Mesendoderm (in vitro differentiated cells): ENCODE measurements at regions not wholly inside any gene's neighbourhood (a gene's known extent, or its start where the extent isn't known, plus 50 kb on each side); places are given as distances from the start of the nearest gene placed in this dataset.

Experiments
- DNase-seq: peaks from one replicate; pipeline ENCODE4 v3.0.0; 2013
- H2AK5ac ChIP-seq: 2 replicates; pipeline ENCODE4 v1.6.1; 2013; ENCODE audit warnings: low read length, inconsistent platforms
- H2BK120ac ChIP-seq: 2 replicates; pipeline ENCODE4 v1.6.1; 2013; ENCODE audit warnings: low read depth, mild to moderate bottlenecking, low read length, moderate library complexity, mixed read lengths
- H2BK15ac ChIP-seq: replicated peaks from 2 replicates; pipeline ENCODE4 v1.6.1; 2013; ENCODE audit warnings: low read depth, mild to moderate bottlenecking, moderate library complexity
- H2BK5ac ChIP-seq: 2 replicates; pipeline ENCODE4 v1.6.1; 2013; ENCODE audit warnings: low read length, inconsistent platforms
- H3K18ac ChIP-seq: 2 replicates; pipeline ENCODE4 v1.6.1; 2013; ENCODE audit warnings: mild to moderate bottlenecking, low read length, mixed read lengths
- H3K23ac ChIP-seq: one replicate; pipeline ENCODE4 v1.6.1; 2013; ENCODE audit warnings: low read length
- H3K27ac ChIP-seq: 2 replicates; pipeline ENCODE4 v1.5.1; 2013; ENCODE audit warnings: low read depth, mild to moderate bottlenecking, inconsistent platforms, low read length, moderate library complexity
- H3K27me3 ChIP-seq: 2 replicates; pipeline ENCODE4 v1.6.1; 2013; ENCODE audit warnings: low read length, control low read depth, mild to moderate bottlenecking, inconsistent platforms; ENCODE audit not compliant: insufficient read depth, poor library complexity
- H3K36me3 ChIP-seq: 2 replicates; pipeline ENCODE4 v1.6.1; 2013; ENCODE audit warnings: low read length, inconsistent platforms; ENCODE audit not compliant: control insufficient read depth, insufficient read depth
- H3K4ac ChIP-seq: one replicate; pipeline ENCODE4 v1.6.1; 2013; ENCODE audit warnings: low read depth, mild to moderate bottlenecking, low read length, moderate library complexity
- H3K4me1 ChIP-seq: 2 replicates; pipeline ENCODE4 v1.6.1; 2013; ENCODE audit warnings: low read depth, low read length, inconsistent platforms; ENCODE audit not compliant: control insufficient read depth
- H3K4me2 ChIP-seq: 2 replicates; pipeline ENCODE4 v1.6.1; 2013; ENCODE audit warnings: low read length
- H3K4me3 ChIP-seq: 2 replicates; pipeline ENCODE4 v1.5.1; 2013; ENCODE audit warnings: mild to moderate bottlenecking, low read length
- H3K56ac ChIP-seq: one replicate; pipeline ENCODE4 v1.6.1; 2013; ENCODE audit warnings: low read length
- H3K79me1 ChIP-seq: 2 replicates; pipeline ENCODE4 v1.6.1; 2013; ENCODE audit warnings: low read length, inconsistent platforms
- H3K79me2 ChIP-seq: 2 replicates; pipeline ENCODE4 v1.6.1; 2013; ENCODE audit warnings: mild to moderate bottlenecking, low read length; ENCODE audit not compliant: control insufficient read depth, insufficient read depth
- H3K9ac ChIP-seq: 2 replicates; pipeline ENCODE4 v1.6.1; 2013; ENCODE audit warnings: low read length, inconsistent platforms
- H4K5ac ChIP-seq: one replicate; pipeline ENCODE4 v1.6.1; 2013; ENCODE audit warnings: low read length
- H4K8ac ChIP-seq: one replicate; pipeline ENCODE4 v1.6.1; 2013; ENCODE audit warnings: low read depth, mild to moderate bottlenecking, control low read depth, low read length, moderate library complexity
- WGBS: extraction: QIAGEN DNeasy Blood & Tissue Kit; methylation state at CpG from one replicate; pipeline ENCODE4 v1.1.7; 2013; ENCODE audit warnings: low lambda C conversion rate, missing lambda C conversion rate; ENCODE audit not compliant: insufficient coverage; ENCODE audit errors: extremely low coverage; 5-methylcytosine and 5-hydroxymethylcytosine counted together

DNA sequence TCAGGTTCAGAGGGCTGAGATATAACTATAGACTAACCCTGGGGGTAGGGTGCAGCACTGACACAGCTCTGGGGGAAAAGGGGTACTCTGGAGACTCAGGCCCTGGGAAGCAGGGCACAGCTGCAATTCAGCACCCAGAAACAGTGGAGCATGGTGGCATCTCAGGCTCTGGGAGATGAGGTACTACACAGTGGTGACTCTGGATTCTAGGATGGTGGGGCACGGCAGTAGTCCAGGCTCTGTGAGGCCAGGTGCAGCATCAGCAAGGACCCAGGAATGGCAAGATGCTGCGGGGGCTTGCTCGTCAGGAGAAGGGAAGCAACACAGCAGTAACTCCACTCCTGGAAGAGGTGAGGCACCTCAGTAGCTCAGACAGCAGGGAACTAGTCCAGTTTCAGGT lies 271.5 kb upstream of the MOCS1 start:
- no peak for DNase-seq
- H3K23ac ChIP-seq: no peak overlapping the region
- H4K8ac ChIP-seq: no peak overlapping the region
- no peaks in the 10 kb centered on the region for H3K79me2 ChIP-seq
- no CpG with 5 or more reads among the region's 3 CpGs for WGBS
- no peaks in the 10 kb centered on the region for H3K36me3 ChIP-seq
- H4K5ac ChIP-seq: no peak overlapping the region
- H3K56ac ChIP-seq: no peak overlapping the region
- H2BK5ac ChIP-seq: no peak overlapping the region
- no peaks in the 10 kb centered on the region for H3K79me1 ChIP-seq
- no peak overlapping the region for H3K4ac ChIP-seq
- no peaks in the 10 kb centered on the region for H3K4me1 ChIP-seq
- H3K4me3 ChIP-seq: no peak overlapping the region
- H3K18ac ChIP-seq: no peak overlapping the region
- no peak overlapping the region for H3K9ac ChIP-seq
- no peak overlapping the region for H3K27ac ChIP-seq
- no peak overlapping the region for H2BK120ac ChIP-seq
- H3K27me3 ChIP-seq: no peaks in the 10 kb centered on the region
- H2AK5ac ChIP-seq: no peak overlapping the region
- H2BK15ac ChIP-seq: no peak overlapping the region
- H3K4me2 ChIP-seq: no peak overlapping the region

DNA sequence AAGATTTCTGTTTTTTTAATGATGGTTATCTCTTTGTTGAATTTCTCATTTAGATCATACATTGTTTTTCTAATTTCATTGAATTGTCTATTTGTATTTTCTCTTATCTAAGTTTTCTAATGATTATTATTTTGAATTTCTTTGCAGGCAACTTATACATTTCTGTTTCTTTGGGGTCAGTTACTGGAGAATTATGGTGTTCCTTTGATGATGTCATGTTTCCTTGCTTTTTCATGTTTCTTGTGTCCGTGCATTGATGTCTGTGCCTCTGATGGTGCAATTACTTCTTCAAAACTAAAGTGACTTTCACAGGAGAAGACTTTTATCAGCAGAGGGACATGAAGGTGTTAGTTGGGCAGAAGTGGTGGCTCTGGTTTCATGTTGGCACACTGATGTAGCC lies 270.7 kb upstream of the MOCS1 start:
- H4K5ac ChIP-seq: no peak overlapping the region
- no peak overlapping the region for H3K23ac ChIP-seq
- no peaks in the 10 kb centered on the region for H3K27me3 ChIP-seq
- H2BK15ac ChIP-seq: no peak overlapping the region
- no peak for DNase-seq
- WGBS: no CpG with 5 or more reads among the region's 1 CpG
- H3K4me2 ChIP-seq: no peak overlapping the region
- no peak overlapping the region for H4K8ac ChIP-seq
- H3K9ac ChIP-seq: no peak overlapping the region
- H3K79me2 ChIP-seq: no peaks in the 10 kb centered on the region
- no peak overlapping the region for H2BK120ac ChIP-seq
- H3K27ac ChIP-seq: no peak overlapping the region
- H2AK5ac ChIP-seq: no peak overlapping the region
- no peak overlapping the region for H2BK5ac ChIP-seq
- H3K18ac ChIP-seq: no peak overlapping the region
- H3K4me1 ChIP-seq: no peaks in the 10 kb centered on the region
- no peak overlapping the region for H3K4me3 ChIP-seq
- no peak overlapping the region for H3K4ac ChIP-seq
- H3K36me3 ChIP-seq: no peaks in the 10 kb centered on the region
- H3K56ac ChIP-seq: no peak overlapping the region
- H3K79me1 ChIP-seq: no peaks in the 10 kb centered on the region

DNA sequence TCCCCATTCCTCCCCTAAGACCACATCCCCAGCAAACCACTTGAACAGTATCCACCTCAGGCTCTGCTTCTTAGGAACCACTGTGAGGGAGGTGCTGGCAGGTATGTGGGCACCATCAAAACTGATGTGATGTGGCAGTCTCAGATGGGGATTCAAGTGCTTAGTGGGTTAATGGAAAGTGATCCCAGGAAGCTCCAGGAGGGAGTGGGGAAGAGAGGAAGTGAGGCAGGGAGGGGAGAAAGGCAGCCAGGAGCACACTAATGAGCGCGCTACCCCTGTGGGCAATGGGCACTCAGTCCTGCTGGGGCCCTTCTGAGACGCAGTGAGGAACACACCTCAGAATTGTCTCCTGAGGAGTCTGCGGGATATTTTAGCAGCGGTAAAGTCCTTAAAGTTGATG lies 263.1 kb upstream of the MOCS1 start:
- Histone ChIP-seq H3K36me3 (no peaks in the 10 kb centered on the region), H3K18ac (no peak overlapping the region), H2BK15ac (no peak overlapping the region), H3K56ac (no peak overlapping the region), H2BK120ac (no peak overlapping the region), H3K9ac (no peak overlapping the region), H3K79me2 (no peaks in the 10 kb centered on the region), H4K8ac (no peak overlapping the region), H3K79me1 (no peaks in the 10 kb centered on the region), H3K27ac (no peak overlapping the region), H3K23ac (no peak overlapping the region), H3K4me2 (no peak overlapping the region), H3K4me3 (no peak overlapping the region), H2AK5ac (no peak overlapping the region), H3K4me1 (no peaks in the 10 kb centered on the region), H3K27me3 (no peaks in the 10 kb centered on the region), H3K4ac (no peak overlapping the region), H4K5ac (no peak overlapping the region), H2BK5ac (no peak overlapping the region)
- no CpG with 5 or more reads among the region's 5 CpGs for WGBS
- DNase-seq: no peak

DNA sequence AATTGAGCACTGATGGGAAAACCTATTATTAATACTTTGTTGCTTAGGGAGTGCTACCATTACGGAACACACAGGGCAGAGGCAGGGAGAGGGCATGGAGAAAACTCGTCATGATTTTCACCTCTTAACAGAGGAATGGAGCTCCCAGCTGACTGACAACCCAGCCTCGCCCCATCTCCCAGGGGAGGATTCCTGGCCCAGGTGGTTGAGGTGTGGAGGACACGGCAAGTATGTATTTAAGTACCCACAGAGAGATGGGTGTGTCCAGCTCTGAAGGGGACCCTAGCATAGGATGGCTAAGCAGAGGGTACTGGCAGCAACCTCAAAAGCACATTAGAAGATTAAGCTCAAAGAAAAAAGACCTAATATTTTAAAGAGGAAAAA lies 261.9 kb upstream of the MOCS1 start:
- H2BK120ac ChIP-seq: no peak overlapping the region
- H4K5ac ChIP-seq: no peak overlapping the region
- H3K27ac ChIP-seq: no peak overlapping the region
- H3K27me3 ChIP-seq: no peaks in the 10 kb centered on the region
- H2BK15ac ChIP-seq: no peak overlapping the region
- no peak overlapping the region for H3K18ac ChIP-seq
- no peak overlapping the region for H4K8ac ChIP-seq
- no peak overlapping the region for H3K56ac ChIP-seq
- no peaks in the 10 kb centered on the region for H3K4me1 ChIP-seq
- H3K9ac ChIP-seq: no peak overlapping the region
- no peaks in the 10 kb centered on the region for H3K36me3 ChIP-seq
- no peak overlapping the region for H3K4me2 ChIP-seq
- no peak overlapping the region for H3K23ac ChIP-seq
- no peak overlapping the region for H2BK5ac ChIP-seq
- no peaks in the 10 kb centered on the region for H3K79me2 ChIP-seq
- WGBS: no CpG with 5 or more reads among the region's 4 CpGs
- H3K4me3 ChIP-seq: no peak overlapping the region
- no peak overlapping the region for H2AK5ac ChIP-seq
- no peak for DNase-seq
- no peaks in the 10 kb centered on the region for H3K79me1 ChIP-seq
- no peak overlapping the region for H3K4ac ChIP-seq

DNA sequence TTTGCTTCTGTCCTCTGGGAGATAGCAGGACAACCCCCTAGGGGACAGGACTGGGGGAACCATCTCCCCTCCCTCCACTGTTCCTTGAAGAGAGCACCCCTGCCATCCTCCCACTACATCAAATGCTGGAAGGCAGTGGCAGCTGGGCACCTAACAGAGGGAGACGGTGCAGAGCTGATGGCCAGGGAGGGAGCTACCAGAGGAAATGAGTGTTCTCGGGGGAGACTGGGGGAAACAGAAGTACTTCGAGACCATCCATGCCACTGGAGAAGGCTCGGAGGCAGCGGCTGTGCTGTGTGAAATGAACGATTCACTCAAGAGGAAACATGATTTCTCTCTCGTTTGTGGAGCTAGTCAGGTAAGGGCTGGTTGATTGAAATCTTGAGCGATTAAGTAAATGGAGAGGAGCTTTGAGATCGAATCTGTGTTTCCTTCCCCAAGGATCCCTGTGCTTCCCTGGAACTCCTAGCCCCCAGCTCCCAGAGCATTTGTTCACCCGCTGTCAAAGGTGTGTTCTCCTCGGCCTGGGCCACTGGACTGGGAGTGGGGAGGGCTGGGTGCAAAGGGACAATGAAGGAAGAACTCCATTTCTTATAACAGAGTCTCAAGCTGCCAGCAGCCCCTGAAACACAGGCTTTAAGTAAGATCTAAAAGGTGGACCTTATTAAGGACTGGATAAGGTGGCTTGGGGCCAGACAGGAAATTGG lies 261.3 kb upstream of the MOCS1 start:
- Histone ChIP-seq H3K4me3 (no peak overlapping the region), H3K18ac (no peak overlapping the region), H3K23ac (no peak overlapping the region), H3K27ac (no peak overlapping the region), H4K5ac (no peak overlapping the region), H3K79me2 (no peaks in the 10 kb centered on the region), H2BK5ac (no peak overlapping the region), H3K36me3 (no peaks in the 10 kb centered on the region), H3K4me1 (no peaks in the 10 kb centered on the region), H2AK5ac (no peak overlapping the region), H3K4me2 (no peak overlapping the region), H3K27me3 (no peaks in the 10 kb centered on the region), H4K8ac (no peak overlapping the region), H3K56ac (no peak overlapping the region), H2BK15ac (no peak overlapping the region), H3K9ac (no peak overlapping the region), H2BK120ac (no peak overlapping the region), H3K79me1 (no peaks in the 10 kb centered on the region), H3K4ac (no peak overlapping the region)
- DNase-seq: no peak
- no CpG with 5 or more reads among the region's 11 CpGs for WGBS
